Activated T-helper 1 cell treated with anti-CD3 and anti-CD28 coated beads, Interleukin-12 subunit alpha, Interleukin-12 subunit beta, Interleukin-2, Interleukin-4 antibody, amounts not matched to agents 30 ng/mL and 10 ng/mL and 1 ng/mL, durations not matched to agents 14 hours and 24 hours and 36 hours (primary cell): ENCODE measurements at regions not wholly inside any gene's neighbourhood (a gene's known extent, or its start where the extent isn't known, plus 50 kb on each side); places are given as distances from the start of the nearest gene placed in this dataset.

Source experiments
- DNase-seq: peaks from one replicate; pipeline ENCODE4 v3.0.0; 2021; ENCODE audit warnings: low spot score
- H3K27ac Mint-ChIP-seq: one replicate; pipeline ENCODE4 v1.8.0; 2021; ENCODE audit warnings: mild to moderate bottlenecking, mixed read lengths
- H3K27me3 Mint-ChIP-seq: one replicate; pipeline ENCODE4 v1.8.0; 2022; ENCODE audit warnings: mild to moderate bottlenecking, moderate library complexity, mixed read lengths; ENCODE audit not compliant: insufficient read depth
- H3K36me3 Mint-ChIP-seq: one replicate; pipeline ENCODE4 v1.8.0; 2021; ENCODE audit warnings: low read depth, mixed read lengths
- H3K4me1 Mint-ChIP-seq: one replicate; pipeline ENCODE4 v1.8.0; 2021; ENCODE audit warnings: low read depth, mixed read lengths
- H3K4me3 Mint-ChIP-seq: one replicate; pipeline ENCODE4 v1.8.0; 2021; ENCODE audit warnings: mild to moderate bottlenecking, moderate library complexity, mixed read lengths
- H3K9me3 Mint-ChIP-seq: one replicate; pipeline ENCODE4 v1.8.0; 2021; ENCODE audit warnings: mixed read lengths
- intact Hi-C: fragments of 100-400 bp; cut with micrococcal nuclease; formaldehyde crosslinking; loops from one replicate; pipeline ENCODE4 v1.15.1; 2024

DNA sequence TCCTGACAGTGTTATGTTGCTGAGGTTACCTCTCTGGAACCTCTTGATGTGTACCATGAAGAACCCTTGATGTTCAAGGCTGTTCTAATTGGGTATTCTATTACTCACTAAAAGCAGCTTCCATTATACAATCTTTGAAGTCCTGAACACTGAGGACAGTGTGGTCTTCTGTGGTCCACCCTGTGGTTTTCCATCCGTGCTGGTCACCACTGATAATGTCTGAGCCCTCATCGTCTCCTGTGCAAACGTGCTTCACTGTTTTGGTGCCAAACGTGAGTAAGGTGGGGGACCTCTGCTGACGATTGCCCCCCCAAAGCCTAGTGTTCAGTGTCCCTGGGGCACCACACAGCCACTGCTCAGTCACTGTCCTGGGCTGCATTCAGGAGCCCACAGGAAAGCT, 259.7 kb upstream of the ANKRD55 start:
- Mint-ChIP-seq H3K4me3 (no peak overlapping the region), H3K27ac (no peak overlapping the region), H3K36me3 (peaks cover 2% of the 10 kb centered on the region), H3K9me3 (peaks cover 4% of the 10 kb centered on the region), H3K27me3 (peaks cover 10% of the 10 kb centered on the region), H3K4me1 (peaks cover 20% of the 10 kb centered on the region)
- intact Hi-C loops: no loop called here
- no peak for DNase-seq

DNA sequence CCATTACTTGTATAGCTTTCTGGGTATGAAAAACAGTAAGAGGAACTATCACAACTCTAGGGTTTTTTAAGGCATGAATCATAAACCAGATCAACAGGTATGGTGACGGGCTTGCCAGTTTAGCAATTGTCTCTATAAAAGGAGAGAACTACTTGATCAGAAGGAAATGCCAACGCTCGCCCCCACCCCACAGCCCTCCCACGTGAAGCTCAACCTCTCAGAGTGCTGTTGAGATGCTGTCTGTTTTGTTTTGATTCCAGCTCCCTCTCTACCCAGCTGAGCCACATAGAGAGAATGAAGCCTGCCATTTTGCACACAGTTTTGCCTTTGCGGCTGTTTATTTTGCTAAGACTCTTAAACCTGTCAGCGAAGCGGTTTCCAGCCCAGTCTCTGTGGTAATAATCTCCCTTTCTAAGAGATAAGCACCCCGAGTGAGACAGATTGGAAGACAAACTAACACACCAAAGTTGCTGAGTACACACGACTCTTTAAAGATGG, 257.9 kb upstream of the ANKRD55 start:
- peaks cover 2% of the 10 kb centered on the region for H3K36me3 Mint-ChIP-seq
- peak overlapping the region; percentile 30 for H3K4me3 Mint-ChIP-seq
- H3K9me3 Mint-ChIP-seq: peaks cover 13% of the 10 kb centered on the region
- peaks cover 14% of the 10 kb centered on the region for H3K4me1 Mint-ChIP-seq
- H3K27me3 Mint-ChIP-seq: peaks cover 6% of the 10 kb centered on the region
- peak overlapping the region; percentile 79 for H3K27ac Mint-ChIP-seq
- DNase-seq: no peak
- intact Hi-C loops: loop anchor here (1.0 kb wide), 1 partner anchor 11 kb away; no protein-coding TSS in a partner anchor

DNA sequence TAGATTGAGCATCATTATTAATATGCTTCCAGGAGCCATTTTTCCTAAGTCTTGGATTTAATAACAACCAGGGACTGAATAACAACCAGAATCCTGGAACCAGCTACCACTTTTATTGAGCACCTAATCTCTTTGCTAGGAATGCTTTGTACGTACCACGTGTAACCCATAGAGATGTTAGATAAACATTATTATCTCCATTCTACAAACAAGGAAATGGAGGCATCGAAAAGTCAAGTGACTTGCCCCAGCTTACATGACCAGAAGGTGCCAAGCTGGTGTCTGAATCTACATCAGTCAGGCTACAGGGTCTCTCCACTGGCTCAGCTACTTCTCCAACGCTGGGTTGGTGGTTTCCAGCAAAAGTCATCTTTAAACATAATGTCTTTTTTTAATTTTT, 256.1 kb upstream of the ANKRD55 start:
- Mint-ChIP-seq H3K9me3 (peaks cover 13% of the 10 kb centered on the region), H3K36me3 (peaks cover 2% of the 10 kb centered on the region), H3K27ac (no peak overlapping the region), H3K4me3 (no peak overlapping the region), H3K4me1 (peaks cover 14% of the 10 kb centered on the region), H3K27me3 (no peaks in the 10 kb centered on the region)
- DNase-seq: no peak
- intact Hi-C loops: no loop called here

DNA sequence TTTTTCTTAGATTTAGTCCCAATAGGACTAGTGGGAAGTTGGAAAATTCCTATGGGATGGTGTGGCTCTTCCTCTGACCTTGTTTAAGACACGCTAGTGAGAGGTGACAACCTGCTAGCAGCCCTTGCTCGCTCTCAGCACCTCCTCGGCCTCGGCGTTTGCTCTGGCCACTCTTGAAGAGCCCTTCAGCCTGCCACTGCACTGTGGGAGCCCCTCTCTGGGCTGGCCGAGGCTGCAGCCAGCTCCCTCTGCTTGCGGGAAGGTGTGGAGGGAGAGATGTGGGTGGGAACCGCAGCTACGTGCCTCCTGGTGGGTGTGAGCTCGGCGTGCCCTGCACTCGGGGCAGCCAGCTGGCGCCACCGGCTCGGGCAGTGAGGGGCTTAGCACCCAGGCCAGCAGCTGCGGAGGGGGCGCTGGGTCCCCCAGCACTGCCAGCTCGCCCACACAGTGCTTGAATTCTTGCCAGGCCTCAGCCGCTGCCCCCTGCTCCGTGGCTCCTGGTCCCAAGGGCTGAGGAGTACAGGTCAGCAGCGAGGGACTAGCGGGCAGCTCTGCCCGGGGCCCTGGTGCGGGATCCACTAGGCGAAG, 254.5 kb upstream of the ANKRD55 start:
- no peaks in the 10 kb centered on the region for H3K27me3 Mint-ChIP-seq
- H3K9me3 Mint-ChIP-seq: peaks cover 13% of the 10 kb centered on the region
- DNase-seq: no peak
- H3K4me1 Mint-ChIP-seq: peaks cover 14% of the 10 kb centered on the region
- H3K4me3 Mint-ChIP-seq: no peak overlapping the region
- no peak overlapping the region for H3K27ac Mint-ChIP-seq
- intact Hi-C loops: no loop called here
- peaks cover 2% of the 10 kb centered on the region for H3K36me3 Mint-ChIP-seq

DNA sequence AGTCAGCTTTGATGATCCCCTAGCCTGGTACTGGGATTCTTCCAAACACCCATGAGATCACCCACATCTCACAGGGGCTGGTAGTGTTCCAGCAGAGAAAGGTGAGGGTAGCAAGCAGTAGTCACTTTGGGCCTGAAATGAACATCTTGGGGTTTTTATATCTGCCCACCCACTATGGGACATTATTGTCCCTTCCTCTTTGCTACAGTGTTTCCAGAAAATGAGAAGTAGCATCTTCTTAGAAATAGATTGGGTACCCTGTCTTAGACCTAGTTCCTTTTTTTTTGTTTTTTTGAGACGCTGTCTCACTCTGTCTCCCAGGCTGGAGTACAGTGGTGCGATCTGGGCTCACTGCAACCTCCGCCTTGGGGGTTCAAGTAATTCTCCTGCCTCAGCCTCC, 249.2 kb upstream of the ANKRD55 start:
- Mint-ChIP-seq H3K4me3 (peak overlapping the region; percentile 83), H3K36me3 (no peaks in the 10 kb centered on the region), H3K9me3 (peaks cover 9% of the 10 kb centered on the region), H3K27me3 (no peaks in the 10 kb centered on the region), H3K4me1 (peaks cover 32% of the 10 kb centered on the region), H3K27ac (peak overlapping the region; percentile 77)
- no peak for DNase-seq
- intact Hi-C loops: loop anchor here (5.0 kb wide), 4 partner anchors 105 to 355 kb away; no protein-coding TSS in a partner anchor

DNA sequence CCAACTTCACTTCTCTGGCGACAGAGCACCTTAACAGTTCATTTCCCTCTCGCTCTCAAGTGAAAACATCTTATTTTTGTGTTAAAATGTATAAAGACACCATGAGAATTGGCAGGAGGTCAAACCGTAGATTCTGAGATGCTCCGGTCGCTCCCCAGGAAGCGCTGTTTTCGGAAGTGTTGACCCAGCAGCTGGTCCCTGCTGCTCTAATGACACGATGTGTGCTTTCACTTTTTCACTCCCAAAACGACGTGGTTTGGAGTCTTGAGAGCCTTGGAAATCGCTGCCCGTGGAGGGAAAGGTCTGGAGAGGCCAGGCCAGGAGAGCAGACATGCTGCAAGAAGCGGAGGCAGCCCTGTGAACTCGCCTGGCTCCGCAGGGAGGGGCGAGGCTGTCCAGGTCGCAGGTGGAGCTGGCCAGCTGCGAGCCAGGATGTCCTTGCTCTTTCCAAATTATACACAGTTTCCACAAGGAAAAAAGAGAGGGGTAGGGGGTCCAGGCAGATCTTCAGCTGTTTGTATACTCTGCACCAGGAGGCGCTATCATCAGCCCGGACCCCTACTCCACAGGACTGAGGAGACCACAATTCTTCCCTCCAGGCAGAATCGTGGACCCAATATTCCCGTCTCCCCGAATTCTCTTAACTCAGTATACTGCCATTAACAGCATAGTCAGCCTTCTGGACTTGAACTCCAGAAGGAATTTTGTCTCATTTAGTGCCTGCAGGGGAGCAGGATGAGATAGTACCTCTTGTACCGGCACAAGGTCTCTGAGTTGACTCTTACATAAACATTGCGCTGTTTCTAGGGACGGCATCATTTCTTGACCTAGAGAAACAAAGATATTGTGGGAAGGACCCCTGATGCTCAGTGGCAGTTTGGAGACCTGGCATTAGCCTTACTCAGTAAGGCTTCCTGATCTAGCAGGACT, 248.6 kb upstream of the ANKRD55 start:
- Mint-ChIP-seq H3K27ac (peak overlapping the region; percentile 77), H3K27me3 (no peaks in the 10 kb centered on the region)

DNA sequence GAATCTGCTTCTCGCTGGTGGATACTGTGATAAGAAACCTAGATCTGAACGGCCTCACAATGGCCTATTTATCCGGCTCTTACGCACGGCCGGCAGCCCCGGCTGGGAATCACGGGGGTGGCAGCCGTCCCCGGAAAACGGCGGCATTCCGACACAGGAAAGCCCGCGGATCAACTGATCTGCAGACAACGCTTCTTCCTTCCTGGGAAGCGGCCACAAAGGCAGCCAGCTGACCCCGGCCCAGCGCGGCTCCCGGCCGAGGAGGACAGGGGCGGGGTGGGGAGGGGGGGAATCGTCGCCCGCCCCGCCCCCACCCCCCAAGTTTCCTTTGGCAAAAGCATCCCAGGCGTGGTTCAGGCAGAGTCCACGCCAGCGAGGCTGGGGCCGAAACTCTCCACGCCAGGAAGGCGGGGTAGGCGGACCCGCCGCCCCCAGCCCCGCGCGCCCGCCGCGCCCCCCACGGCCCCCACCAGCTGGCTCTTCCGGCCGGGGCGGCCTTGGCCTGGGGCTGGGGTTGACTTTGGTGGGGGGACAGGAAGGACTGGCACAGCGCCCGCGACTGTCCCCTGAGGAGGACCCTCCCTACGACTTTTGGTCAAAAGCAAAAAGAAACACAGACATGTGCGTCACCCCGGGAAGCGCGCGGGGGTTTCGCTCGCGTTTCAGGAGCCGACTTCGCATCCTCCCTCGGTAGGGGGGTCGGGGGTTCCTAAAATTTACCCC, 247.7 kb upstream of the ANKRD55 start:
- Mint-ChIP-seq H3K36me3 (no peaks in the 10 kb centered on the region), H3K27ac (peak overlapping the region; percentile 91), H3K4me3 (peak overlapping the region; percentile 83), H3K4me1 (peaks cover 32% of the 10 kb centered on the region), H3K27me3 (no peaks in the 10 kb centered on the region), H3K9me3 (no peaks in the 10 kb centered on the region)
- peak; percentile 9 for DNase-seq
- intact Hi-C loops: loop anchor here (1.0 to 5.0 kb wide), 9 partner anchors 10 to 356 kb away; no protein-coding TSS in a partner anchor

More for the DNA sequence above, 248.6 kb upstream of the ANKRD55 start:
- intact Hi-C loops: loop anchor here (2.0 to 5.0 kb wide), 6 partner anchors 106 to 356 kb away; no protein-coding TSS in a partner anchor
- Mint-ChIP-seq H3K4me1 (peaks cover 32% of the 10 kb centered on the region), H3K4me3 (peak overlapping the region; percentile 83), H3K9me3 (peaks cover 5% of the 10 kb centered on the region), H3K36me3 (no peaks in the 10 kb centered on the region)
- DNase-seq: peak; percentile 5

DNA sequence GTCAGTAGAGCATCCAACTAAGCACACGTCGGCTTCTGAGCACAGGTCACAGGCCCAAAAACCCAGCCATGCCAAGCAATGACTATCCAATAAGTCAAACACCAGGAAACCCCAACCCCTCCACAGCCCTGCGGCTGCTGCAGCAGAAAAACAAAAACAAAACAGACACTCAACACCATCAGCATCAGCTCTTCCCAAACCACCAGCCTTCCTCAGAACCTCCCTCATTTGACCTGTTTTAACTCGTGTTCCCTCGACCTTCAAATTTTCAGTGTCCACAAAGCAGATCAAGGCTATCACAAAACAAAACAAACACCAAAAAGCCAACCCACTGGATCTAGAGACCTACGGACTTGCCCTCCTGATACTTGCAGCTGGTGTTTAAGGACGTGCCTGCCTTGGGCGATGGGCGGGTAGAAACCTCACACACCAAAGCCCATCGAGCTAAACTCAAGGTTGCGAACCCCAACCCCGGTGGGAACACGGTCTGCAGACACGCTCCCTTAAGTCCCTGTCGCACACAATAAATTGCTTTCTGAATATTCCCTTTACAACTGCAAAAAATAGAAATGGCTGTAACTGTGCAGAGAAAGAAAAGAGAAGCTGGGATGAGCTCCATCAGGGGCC, 247.1 kb upstream of the ANKRD55 start:
- Mint-ChIP-seq H3K9me3 (no peaks in the 10 kb centered on the region), H3K27ac (peak overlapping the region; percentile 91), H3K36me3 (no peaks in the 10 kb centered on the region), H3K4me3 (peak overlapping the region; percentile 75), H3K27me3 (no peaks in the 10 kb centered on the region), H3K4me1 (peaks cover 32% of the 10 kb centered on the region)
- intact Hi-C loops: loop anchor here (1.0 to 5.0 kb wide), 9 partner anchors 11 to 357 kb away; no protein-coding TSS in a partner anchor
- DNase-seq: peak; percentile 36

DNA sequence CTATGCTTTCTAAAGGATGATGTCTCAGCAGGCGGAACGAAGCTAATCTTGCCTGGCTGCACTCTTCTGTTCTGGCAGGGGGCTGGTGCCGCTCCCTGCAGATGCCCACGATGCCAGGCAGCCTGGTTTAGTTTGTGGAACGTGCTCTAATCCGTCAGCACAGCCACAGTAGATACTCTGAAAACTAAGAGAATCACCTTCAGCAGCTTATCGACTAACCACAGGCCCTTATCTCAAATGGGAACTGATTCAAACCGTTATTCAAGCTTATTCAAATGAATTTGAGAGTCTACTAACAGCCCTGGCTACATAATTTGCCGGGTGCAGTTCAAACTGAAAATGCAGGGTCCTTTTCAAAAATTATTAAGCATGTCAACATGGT, 246.6 kb upstream of the ANKRD55 start:
- no peak for DNase-seq
- Mint-ChIP-seq H3K9me3 (no peaks in the 10 kb centered on the region), H3K36me3 (no peaks in the 10 kb centered on the region), H3K27me3 (no peaks in the 10 kb centered on the region), H3K27ac (peak overlapping the region; percentile 91), H3K4me3 (peak overlapping the region; percentile 75), H3K4me1 (peaks cover 32% of the 10 kb centered on the region)
- intact Hi-C loops: loop anchor here (1.0 to 5.0 kb wide), 9 partner anchors 12 to 358 kb away; no protein-coding TSS in a partner anchor

DNA sequence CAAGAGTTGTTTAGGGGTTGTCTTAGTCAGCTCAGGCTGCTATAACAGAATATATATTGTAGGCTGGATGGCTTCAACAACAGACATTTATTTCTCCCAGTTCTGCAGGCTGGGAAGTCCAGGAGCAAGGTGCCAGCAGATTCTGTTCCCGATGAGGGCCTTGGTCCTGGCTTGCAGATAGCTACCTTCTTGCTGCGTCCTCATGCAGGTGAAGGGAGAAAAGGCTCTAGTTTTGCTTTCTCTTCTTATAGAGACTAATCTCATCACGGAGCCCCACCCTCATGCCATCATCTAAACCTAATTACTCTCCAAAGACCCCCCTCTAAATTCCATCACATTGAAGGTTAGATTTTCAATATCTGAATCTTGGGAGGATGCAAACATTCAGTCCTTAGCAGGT, 246.0 kb upstream of the ANKRD55 start:
- H3K4me3 Mint-ChIP-seq: peak overlapping the region; percentile 75
- H3K27ac Mint-ChIP-seq: no peak overlapping the region
- no peaks in the 10 kb centered on the region for H3K36me3 Mint-ChIP-seq
- H3K27me3 Mint-ChIP-seq: no peaks in the 10 kb centered on the region
- H3K4me1 Mint-ChIP-seq: peaks cover 32% of the 10 kb centered on the region
- intact Hi-C loops: no loop called here
- DNase-seq: no peak
- H3K9me3 Mint-ChIP-seq: no peaks in the 10 kb centered on the region

DNA sequence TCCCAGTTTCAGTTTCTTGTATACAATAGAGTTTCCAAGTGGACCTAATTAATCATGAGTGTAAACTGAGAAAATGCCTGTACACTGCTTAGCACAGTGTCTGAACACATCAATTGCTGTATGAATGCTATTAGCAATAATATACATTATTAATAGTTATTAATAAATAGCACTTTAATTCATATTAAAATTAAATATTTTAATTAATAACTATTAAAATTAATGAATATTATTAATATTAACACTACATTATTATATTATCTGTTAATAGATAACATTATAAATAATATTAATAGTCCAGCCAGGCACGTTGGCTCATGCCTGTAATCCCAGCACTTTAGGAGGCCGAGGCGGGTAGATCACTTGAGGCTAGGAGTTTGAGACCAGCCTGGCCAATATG, 244.9 kb upstream of the ANKRD55 start:
- Mint-ChIP-seq H3K27ac (no peak overlapping the region), H3K27me3 (no peaks in the 10 kb centered on the region), H3K36me3 (no peaks in the 10 kb centered on the region), H3K4me1 (peaks cover 32% of the 10 kb centered on the region), H3K4me3 (no peak overlapping the region), H3K9me3 (no peaks in the 10 kb centered on the region)
- intact Hi-C loops: no loop called here
- DNase-seq: no peak

DNA sequence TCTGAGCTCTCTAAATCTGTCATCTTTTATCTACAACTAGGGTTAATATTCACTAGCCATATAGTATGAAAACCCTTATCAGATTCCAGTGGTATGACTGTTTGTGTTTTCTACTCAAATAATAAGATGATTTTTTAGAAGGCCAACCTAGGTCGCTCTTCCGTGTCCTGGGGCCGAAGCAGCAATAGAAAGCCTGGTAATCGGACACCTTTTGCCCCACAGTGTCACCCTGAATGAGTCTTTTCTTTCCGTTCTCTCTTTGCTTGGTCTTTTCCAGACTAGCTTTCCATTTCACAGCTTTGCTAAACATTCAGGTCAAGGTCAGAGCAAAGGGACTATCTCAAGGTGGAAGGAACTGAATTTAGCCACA, 243.3 kb upstream of the ANKRD55 start:
- no peak for DNase-seq
- no peaks in the 10 kb centered on the region for H3K36me3 Mint-ChIP-seq
- no peaks in the 10 kb centered on the region for H3K9me3 Mint-ChIP-seq
- no peaks in the 10 kb centered on the region for H3K27me3 Mint-ChIP-seq
- intact Hi-C loops: no loop called here
- H3K27ac Mint-ChIP-seq: no peak overlapping the region
- no peak overlapping the region for H3K4me3 Mint-ChIP-seq
- peaks cover 25% of the 10 kb centered on the region for H3K4me1 Mint-ChIP-seq
